ENCODE measurements at regions not wholly inside any gene's neighbourhood (a gene's known extent, or its start where the extent isn't known, plus 50 kb on each side); places are given as distances from the start of the nearest gene placed in this dataset.

GRCh38 chr18:78676622-78677482 lies 302.8 kb upstream of the SALL3 start:
- no peak for DNase-seq

- DNase-seq = no peak
Observed at GRCh38 chr18:78677483-78678317, 301.9 kb upstream of the SALL3 start.

- DNase-seq = no peak
Observed at GRCh38 chr18:78678318-78678695, 301.3 kb upstream of the SALL3 start.

GRCh38 chr18:78679031-78679430 lies 300.6 kb upstream of the SALL3 start:
- DNase-seq = no peak

- no peak for DNase-seq
Observed at GRCh38 chr18:78679613-78680260, 299.9 kb upstream of the SALL3 start.

GRCh38 chr18:78681396-78681795 lies 298.2 kb upstream of the SALL3 start:
- DNase-seq = no peak

- DNase-seq = no peak
Observed at GRCh38 chr18:78681934-78682333, 297.7 kb upstream of the SALL3 start.

- DNase-seq = no peak
Observed at GRCh38 chr18:78682716-78683115, 296.9 kb upstream of the SALL3 start.

- no peak for DNase-seq
Observed at GRCh38 chr18:78683191-78684010, 296.2 kb upstream of the SALL3 start.

GRCh38 chr18:78685250-78685979 lies 294.2 kb upstream of the SALL3 start:
- DNase-seq = no peak

- DNase-seq = no peak
Observed at GRCh38 chr18:78685980-78686530, 293.6 kb upstream of the SALL3 start.

- DNase-seq = no peak
Observed at GRCh38 chr18:78686976-78687685, 292.5 kb upstream of the SALL3 start.

GRCh38 chr18:78687736-78688135 lies 291.9 kb upstream of the SALL3 start:
- DNase-seq = no peak

GRCh38 chr18:78688249-78688648 lies 291.4 kb upstream of the SALL3 start:
- no peak for DNase-seq

GRCh38 chr18:78688916-78689315 lies 290.7 kb upstream of the SALL3 start:
- no peak for DNase-seq

- DNase-seq = no peak
Observed at GRCh38 chr18:78689606-78690005, 290.0 kb upstream of the SALL3 start.

- no peak for DNase-seq
Observed at GRCh38 chr18:78692105-78692504, 287.5 kb upstream of the SALL3 start.

- DNase-seq = no peak
Observed at GRCh38 chr18:78693429-78693828, 286.2 kb upstream of the SALL3 start.

- DNase-seq = no peak
Observed at GRCh38 chr18:78696698-78697435, 282.8 kb upstream of the SALL3 start.

- no peak for DNase-seq
Observed at GRCh38 chr18:78697446-78697845, 282.2 kb upstream of the SALL3 start.

All from stimulated activated CD4-positive, alpha-beta T cell treated with anti-CD3 and anti-CD28 coated beads, Interleukin-1b, Interleukin-23, amount 100 ng/mL, for 48 hours (primary cell).